Upper lobe of left lung (tissue), 4 donors: ENCODE measurements at regions not wholly inside any gene's neighbourhood (a gene's known extent, or its start where the extent isn't known, plus 50 kb on each side); places are given as distances from the start of the nearest gene placed in this dataset.

Source experiments
- CTCF ChIP-seq, 6 experiments: fragments of 450-650 bp in 4 of 6; fragments of 200-600 bp in 2 of 6; sonication (generic) in 2 of 6; IDR thresholded peaks; one replicate each; pipeline ENCODE4 v1.5.1; 2016 to 2019; ENCODE audit warnings: antibody characterized with exemption in 6 of 6
- EP300 ChIP-seq, 4 donors: sonication (generic); formaldehyde crosslinking; IDR thresholded peaks; one replicate each; pipeline ENCODE4 v1.5.1; 2017; ENCODE audit warnings: antibody characterized with exemption in 4 of 4, control low read depth in 2 of 4
- POLR2AphosphoS5 ChIP-seq, 2 donors: sonication (generic); formaldehyde crosslinking; IDR thresholded peaks; one replicate each; pipeline ENCODE4 v1.5.1; 2017; ENCODE audit warnings: antibody characterized with exemption in 2 of 2

- TF ChIP-seq POLR2AphosphoS5 (IDR thresholded peaks at IDR 0.05) (no peak), CTCF (IDR thresholded peaks at IDR 0.05) (peak in 5 of 6 experiments; percentile 29 to 49 (median 47)), EP300 (IDR thresholded peaks at IDR 0.05) (no peak)
These were observed 289.4 kb upstream of the DAB2 start for GRCh38 chr5:39714036-39714698.
